GM21381 (cell line): ENCODE measurements at regions not wholly inside any gene's neighbourhood (a gene's known extent, or its start where the extent isn't known, plus 50 kb on each side); places are given as distances from the start of the nearest gene placed in this dataset.

ENCODE experiments used
- ATAC-seq: cut with Tn5 transposase; IDR thresholded peaks from one replicate; pipeline ENCODE4 v1.9.1; 2021; ENCODE audit warnings: mild to moderate bottlenecking, moderate library complexity; ENCODE audit not compliant: unreplicated experiment

DNA sequence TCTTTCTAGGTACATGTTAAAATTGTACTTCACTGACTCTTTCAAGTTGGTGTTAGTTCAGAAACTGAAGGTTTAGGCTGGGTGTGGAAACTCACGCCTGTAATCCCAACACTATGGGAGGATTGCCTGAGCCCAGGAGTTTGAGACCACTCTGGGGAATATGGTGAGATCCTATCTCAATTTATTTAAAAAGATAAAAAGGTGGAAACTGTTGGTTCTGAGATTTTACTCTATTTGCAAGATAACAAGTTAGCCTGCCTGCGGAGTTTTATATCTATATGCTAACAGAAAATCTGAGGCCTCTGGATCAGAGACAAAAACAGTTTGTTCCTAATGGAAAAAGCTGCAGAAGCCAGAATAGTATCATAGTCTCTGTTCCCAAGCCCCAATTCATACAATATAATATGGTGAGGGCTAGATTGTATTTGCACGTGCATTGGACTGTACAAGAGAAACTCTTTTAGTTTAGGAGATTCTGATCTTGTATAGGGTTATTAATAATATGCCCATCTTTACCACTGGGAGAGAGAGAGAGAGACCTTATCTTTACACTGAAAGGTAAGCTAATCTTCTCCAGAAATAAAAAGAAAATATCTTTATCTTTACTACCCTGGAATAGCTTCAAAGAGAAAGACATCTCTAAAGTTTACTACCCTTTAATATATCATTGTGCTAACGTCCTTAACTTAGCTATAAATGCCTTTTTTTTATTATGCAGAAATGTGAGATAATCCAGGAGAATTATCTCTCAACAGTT is 1267.6 kb downstream of the OTOL1 start:
- ATAC-seq = no peak

DNA sequence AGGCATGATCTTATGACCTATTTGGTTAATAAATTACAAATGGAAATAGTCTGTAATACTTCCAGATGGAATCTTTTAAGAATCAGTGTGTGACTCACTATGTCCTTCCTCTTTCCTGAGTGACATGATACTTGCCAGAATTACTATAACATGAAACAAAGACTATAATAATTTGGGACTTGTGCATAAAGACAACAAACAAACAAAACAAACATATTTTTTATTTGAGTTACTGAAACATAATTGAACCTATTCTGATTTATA is 1268.1 kb downstream of the OTOL1 start:
- no peak for ATAC-seq

DNA sequence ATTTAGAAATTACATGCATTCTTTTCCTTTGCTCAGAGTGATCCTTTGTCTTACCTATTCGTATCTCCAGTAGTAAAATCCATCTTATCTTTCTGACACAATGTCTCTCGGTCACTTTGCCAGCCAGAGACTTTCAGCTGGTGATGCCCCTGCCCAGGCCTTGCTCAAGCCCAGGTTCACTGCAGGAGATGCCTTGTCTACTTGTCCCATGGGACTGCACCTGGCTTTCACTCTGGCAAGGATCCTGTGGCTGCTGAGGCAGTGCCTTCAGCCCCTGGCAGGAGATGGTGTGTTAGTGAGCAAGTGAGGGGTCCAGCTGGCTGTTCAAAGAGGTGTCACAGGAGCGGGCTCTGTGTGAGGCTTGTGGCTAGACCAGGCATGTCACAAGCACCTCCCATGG is 1268.9 kb downstream of the OTOL1 start:
- no peak for ATAC-seq

DNA sequence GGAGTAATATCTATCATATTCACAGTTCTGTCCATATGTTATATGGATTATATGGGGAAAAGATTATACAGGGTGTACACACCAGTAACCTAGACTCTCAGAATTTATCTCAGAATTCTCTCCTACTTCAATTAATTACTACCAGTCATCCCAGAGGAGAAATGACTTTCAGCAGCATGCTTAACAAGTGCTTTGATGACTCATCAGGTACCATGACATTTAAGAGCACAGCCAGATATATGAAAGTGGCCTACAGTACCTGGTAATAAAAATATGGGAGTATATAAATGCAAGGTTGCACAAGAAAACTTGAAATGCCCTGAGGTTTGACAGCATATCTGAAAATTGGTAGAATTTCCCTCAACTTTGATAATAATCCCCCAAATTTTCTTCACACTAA is 1273.0 kb downstream of the OTOL1 start:
- ATAC-seq = no peak

DNA sequence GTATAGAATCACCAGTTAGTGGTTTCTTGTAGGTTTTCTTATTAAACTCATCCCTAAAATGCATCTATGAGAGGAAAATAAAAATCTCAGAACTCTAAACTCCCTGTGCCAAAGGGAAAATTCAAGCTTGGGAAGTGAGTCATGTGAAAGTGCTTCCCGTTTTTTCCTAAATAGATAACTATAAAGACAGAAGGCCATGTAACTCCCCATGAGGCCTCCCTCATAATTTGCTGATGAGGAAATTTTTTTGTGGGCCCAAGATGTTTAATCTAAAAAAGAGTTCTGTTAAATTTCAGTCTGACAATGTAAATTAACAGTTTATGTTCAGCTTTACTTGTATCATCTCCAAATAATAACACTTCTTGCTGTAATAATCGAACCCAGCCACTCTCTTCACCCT is 1273.9 kb downstream of the OTOL1 start:
- ATAC-seq = no peak

DNA sequence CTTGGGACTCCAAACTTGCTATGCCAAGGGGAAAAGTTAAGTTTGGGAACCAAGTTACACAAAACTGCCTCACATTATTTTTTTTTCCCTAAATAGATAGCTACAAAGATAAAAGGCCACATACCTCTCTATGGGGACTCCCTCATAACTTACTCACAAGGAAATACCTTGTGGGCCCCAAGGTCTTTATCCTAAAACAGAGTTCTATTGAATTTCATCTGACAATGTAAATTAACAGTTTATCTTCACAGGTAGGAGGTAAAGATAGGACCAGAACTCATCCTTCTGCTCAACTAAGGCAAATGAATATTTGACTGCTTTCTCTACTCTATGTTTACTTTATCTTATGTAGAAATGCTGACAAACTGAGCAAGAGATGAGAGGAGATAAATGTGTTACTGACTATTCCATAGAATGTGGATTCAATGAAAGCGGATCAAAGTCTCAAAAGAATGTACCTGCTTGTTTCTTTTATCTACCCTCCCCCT is 1278.0 kb downstream of the OTOL1 start:
- ATAC-seq = no peak

DNA sequence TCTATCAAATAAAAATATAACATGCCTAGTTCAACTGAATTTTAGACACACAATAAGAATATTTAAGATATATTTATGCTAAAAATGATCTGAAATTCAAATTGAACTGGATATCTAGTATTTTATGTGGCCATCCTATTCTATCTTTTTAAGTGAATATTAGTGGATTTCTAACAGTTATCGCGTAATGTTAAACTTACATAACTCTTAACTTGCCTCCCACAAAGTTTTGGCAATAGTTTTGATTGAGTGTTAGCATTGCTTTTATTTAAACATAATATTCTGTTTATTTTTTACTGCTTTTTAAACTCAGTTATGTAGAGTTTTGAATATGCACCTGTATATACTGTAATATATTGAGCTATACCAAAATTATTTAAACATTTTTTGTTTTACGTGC is 1279.5 kb downstream of the OTOL1 start:
- ATAC-seq = no peak

DNA sequence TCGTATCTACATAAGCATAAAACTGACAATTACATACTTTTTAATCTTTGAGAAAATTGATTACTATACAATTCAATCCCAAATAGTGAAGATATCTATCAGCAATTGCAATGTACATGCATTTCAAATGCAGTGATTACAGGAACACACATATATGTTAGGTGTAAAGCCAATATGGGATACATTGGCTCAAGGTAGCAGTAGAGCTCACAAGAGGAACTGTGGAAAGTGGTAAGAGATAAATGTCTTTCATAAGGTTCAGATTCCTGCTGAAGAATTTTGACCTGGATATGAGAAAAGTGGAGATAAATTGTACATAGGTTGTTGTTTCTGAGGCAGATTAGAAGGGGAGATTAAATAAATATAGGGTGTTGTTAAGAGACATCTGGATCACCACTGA is 1280.5 kb downstream of the OTOL1 start:
- ATAC-seq = no peak

DNA sequence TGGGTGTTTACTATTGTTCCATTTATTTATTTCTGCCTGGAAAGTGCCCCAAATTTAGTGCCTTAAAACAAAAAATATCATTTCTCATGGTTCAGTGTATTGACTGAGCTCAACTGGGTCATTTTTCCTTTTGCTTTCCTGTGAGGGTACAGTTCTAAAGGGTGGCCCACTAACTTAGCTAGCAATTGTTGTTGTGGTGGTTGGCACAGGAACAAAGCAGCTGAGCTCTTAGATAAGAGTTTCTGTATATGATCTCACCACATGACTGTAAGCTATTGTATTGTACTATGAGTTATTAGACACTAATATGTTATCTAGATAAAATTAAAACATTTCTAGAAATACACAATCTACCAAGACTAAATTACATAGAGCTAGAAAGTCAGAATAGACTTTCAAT is 1283.7 kb downstream of the OTOL1 start:
- no peak for ATAC-seq

DNA sequence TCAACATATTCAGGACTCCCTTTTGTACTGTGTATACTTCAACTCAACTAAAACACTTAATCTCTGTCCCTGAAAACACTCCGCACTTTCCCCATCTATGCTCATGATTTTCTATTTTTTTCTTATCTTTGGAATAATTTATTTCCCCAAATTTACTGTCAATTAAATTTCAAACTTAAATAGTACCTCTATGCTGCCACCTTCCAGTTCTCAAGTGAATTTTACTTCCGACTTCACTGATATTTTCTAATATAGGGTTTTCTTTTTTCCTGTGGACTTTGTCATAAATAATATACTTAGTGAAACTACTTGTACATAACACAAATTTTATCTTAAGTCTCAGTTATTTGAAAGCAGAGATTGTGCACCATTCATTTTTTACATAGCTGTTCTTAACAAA is 1303.3 kb downstream of the OTOL1 start:
- ATAC-seq = no peak

DNA sequence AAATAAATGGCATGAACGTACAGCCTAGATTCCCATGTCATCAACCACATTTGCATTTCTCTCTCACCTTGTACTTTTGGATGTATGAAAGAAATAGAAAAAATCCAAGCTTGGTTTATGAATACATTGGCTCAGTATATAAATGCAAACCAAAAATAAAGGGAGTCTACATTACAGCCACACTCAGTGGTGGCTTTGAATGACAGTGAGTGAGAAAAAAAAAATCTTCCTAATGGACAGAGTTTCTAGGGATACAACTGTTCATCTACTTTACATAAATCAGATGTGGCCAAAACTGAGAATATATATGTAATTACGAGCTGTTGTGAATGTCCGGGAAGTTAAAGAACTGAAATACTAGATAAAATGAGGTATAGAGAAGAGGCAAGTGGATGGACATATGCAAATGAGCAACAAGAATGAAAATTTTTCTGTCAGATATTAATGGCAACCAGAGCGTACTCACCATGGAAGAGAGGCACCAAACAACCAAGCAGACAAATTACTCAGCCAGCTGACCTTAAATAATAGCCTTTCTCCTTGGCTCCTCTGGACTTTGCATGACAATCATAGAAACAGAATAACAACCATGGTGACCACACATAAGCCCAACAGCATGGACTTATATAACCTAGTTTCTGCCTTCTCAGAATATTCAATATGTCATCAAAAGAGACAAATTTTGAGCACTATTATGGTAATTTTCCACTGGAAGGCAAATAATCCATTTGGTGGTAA is 1305.8 kb downstream of the OTOL1 start:
- ATAC-seq = no peak

DNA sequence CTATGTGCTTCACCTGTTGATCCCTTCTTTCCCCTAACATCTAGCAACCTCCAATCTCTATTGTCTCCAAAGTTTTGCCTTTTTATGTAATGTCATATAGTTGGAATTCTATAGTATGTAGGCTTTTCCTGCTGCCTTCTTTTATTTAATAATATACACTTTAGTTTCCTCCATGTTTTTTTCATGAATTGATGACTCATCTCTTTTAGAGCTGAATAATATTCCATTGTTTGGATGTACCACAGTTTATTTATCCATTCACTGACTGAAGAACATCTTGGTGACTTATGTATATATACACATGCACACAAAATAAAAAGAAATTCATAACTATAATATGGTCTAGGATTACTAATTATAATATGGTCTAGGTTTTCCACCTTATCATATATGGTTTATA is 1314.2 kb downstream of the OTOL1 start:
- no peak for ATAC-seq

DNA sequence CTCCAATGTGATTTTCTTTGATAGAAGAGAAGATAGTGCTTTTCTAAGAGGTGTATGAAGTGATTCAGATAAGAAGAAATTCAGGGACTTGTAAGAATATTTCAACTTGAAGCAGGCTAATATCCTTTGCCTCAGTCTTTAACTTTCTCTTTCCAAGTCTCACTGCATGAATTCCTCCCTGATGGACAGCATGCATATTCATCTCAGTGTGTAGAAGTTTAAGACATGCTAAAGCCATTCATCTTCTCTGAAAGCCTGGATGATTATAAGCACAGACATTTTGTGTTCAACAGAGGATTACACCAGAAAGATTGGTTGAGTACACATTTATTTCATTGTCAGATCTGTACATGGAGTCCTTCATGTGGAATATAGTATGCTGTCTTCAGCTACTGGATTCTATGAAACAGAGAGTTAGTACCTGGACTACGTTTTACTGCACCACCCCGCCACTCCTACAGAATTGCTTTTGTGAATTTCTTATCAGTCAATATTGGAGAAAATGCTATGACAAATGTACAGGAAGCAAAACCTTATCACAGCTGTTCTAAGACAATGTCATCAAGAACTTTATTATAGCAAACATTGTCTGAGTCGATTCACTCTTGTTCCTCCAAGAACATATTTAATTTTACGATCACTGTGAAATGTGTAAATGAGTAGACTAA is 1346.1 kb downstream of the OTOL1 start:
- ATAC-seq = no peak

DNA sequence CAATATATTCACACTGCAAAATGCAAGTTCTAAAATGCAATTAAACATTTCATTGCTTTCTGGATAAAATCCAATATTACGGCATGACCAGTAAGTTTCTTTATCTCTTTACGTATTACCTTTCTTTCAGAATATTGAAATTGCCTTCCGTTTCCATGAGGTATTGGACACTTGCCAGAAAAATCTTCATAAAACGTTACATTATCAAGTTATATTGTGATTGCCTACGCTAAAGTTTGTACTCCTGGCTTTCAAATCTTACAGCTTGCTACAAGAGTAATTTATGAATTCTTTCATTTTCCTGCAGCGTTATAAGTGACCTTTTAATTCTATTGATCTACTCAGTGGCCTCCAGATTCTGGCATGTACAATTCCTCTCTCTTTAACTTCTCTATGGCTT is 1349.3 kb downstream of the OTOL1 start:
- ATAC-seq = no peak

DNA sequence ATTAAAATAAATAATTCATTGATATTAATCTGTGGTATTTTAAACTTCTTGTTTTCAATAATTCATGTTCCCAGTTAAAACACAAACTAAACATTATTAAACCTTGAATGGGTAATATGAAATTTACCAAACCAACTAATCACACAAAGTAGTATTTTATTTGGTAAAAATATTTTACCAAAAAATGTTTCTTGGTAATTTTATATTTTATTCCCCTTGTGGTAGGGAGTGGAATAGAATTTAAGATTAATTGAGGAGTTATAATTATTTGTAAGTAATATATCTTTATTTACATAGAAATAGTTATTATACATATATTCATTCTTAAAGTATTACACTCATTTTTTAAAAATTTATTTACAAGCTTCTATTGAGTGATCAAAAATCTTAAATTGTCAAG is 1350.9 kb downstream of the OTOL1 start:
- no peak for ATAC-seq

DNA sequence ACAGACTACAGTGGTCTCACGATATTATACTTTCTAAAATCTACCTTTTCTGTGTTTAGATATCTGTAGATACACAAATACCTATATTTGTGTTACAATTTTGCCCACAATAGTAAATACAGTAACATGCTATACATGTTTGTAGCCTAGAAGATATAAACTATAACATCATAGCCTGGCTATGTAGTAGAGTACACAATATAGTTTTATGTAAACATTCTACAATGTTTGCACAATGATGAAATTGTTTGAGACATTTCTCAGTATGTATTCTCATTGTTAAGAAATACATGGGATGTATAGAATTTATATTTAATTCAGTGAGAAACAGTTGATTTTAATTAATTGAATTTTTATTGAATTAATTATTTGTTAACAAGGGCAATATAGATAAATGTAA is 1367.0 kb downstream of the OTOL1 start:
- ATAC-seq = no peak

DNA sequence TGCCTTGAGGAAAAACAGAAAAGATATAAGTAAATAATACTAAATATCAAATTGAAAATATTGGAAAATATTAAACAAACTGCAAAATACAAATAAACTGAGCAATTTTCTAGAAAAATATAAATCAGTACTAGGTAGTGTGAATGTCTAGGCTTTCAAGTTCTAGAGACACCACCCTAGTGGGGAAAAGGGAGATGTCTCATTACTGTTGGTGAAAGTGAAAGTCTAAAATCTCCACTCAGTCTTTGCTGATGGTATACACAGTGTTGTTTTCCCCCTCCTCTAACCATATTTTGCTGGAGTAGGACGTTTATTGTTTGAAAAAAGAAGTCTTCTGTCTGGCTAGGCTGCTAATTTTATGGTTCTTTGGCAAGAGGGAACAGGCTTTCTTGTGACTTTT is 1368.9 kb downstream of the OTOL1 start:
- ATAC-seq = no peak

DNA sequence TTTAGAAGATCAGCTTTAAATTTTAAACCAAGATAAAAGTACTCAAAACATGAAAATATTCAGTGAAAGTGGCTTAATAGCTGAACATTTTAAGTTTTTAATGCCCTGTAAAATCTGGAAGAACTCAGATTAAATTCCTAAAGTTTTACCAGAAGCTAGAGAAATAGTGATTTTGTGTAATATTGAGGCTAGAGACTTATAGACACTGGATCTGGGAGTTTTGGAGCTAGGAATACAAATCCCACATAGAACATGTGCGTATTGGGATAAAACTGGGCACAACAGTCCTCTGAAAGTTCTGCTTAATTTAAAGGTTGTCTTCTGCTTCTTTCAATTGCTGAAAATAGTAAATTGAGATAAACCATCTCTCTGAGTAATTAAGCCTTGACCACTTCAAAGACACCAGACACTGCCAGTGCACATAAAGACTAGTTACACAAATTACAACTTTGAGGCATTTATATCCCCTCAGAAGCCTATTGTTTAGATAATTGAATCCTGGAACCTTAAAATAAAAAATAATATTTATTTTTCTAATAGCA is 1382.5 kb downstream of the OTOL1 start:
- ATAC-seq = no peak

DNA sequence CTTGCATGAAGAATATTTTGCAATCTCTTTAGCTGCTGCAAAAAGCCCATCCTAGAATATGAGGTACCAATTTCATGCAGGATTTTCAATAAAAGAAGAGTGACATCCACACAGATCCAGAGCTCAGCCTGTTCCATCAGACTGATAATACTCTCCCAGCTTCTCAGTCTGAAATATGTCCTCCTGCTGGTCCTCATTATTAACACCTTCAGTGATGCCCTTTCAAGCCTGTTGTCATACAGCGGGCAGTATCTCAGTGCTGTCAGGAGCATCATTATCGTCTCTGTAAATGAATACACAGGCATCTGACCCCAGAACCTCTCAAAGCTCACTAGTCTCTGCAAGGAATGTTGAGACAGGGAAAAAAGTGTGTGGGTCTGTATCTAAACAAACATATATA is 1387.8 kb downstream of the OTOL1 start:
- ATAC-seq = no peak

DNA sequence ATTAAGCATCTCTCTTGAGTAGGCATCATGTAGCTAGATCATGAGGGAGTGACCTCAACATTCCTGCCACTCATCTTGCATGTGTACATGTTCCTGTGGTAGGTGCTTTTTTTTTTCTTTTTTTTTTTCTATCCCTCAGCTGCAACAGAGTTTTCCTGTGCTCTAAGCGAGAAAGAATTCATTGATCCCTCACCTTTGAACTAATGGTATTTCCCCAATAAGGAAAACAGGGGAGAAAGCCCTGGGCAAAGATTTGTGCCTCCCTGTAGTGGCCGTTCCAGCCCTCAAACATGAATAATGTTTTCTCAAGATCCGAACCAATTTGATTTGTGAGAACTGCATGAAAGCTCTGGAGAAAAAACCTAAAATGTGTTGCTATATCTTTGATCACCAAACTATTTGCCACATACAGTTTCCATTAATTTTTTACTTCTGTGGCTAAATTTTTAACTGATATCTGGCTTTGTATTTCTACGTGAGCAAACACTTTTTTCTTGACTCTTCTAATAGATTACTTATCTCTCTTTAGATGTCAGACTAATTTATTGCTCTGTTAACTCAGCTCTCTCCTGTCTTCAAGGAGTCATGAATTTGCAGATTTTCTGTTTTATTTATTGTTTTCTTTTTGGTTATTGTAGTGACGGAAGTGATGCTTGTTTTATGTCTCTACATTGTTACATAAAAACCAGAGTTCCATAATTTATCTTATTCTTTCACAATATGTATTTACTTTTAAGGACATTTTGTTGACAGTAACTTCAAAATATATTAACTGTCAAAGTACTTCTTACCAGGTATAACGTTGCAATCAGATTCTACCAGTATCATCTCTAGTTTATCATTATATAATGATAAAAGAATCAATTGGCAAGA is 1396.5 kb downstream of the OTOL1 start:
- no peak for ATAC-seq

DNA sequence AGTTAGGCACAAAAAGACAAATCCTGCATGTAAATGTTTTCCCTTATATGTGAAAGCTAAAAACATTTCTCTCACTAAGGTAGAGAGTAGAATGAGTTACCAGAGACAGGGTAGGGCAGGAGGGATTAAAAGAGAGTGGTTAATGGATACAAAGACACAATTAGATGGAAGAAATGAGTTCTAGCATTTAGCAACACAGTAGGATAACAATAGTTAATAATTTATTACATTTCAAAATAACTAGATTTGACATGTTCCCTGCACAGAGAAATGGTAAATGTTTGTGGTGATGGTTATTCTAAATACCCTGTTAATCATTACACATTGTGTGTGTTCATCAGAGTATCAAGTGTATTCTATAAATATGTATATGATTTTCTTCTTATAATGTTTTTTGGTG is 1400.7 kb downstream of the OTOL1 start:
- ATAC-seq = no peak
